Activated naive CD8-positive, alpha-beta T cell treated with anti-CD3 and anti-CD28 coated beads, Interleukin-2, amount 50 U/mL, for 24 hours (primary cell): ENCODE measurements at regions not wholly inside any gene's neighbourhood (a gene's known extent, or its start where the extent isn't known, plus 50 kb on each side); places are given as distances from the start of the nearest gene placed in this dataset.
"Not testable (repeated sequence)": the region's sequence is repeated elsewhere in the genome, so short reads cannot be mapped to it uniquely, and the experiment has no call there.

Experiments used
- ATAC-seq: fragments of 150-1000 bp; cut with Tn5 transposase; one replicate; pipeline ENCODE4 v1.10.0; 2021
- DNase-seq: peaks from one replicate; pipeline ENCODE4 v3.0.0; 2021
- H3K27ac Mint-ChIP-seq: one replicate; pipeline ENCODE4 v1.8.0; 2021; ENCODE audit warnings: mild to moderate bottlenecking, mixed read lengths
- H3K27me3 Mint-ChIP-seq: one replicate; pipeline ENCODE4 v1.8.0; 2021; ENCODE audit warnings: mixed read lengths
- H3K36me3 Mint-ChIP-seq: one replicate; pipeline ENCODE4 v1.8.0; 2021; ENCODE audit warnings: low read depth, mixed read lengths
- H3K4me1 Mint-ChIP-seq: one replicate; pipeline ENCODE4 v1.8.0; 2021; ENCODE audit warnings: mixed read lengths
- H3K4me3 Mint-ChIP-seq: one replicate; pipeline ENCODE4 v1.8.0; 2021; ENCODE audit warnings: mild to moderate bottlenecking, moderate library complexity, mixed read lengths
- H3K9me3 Mint-ChIP-seq: one replicate; pipeline ENCODE4 v1.8.0; 2021; ENCODE audit warnings: mixed read lengths

GRCh38 chr11:105389952-105390351 is 219.9 kb upstream of the GRIA4 start:
- no peak for DNase-seq
- peaks cover 3% of the 10 kb centered on the region for H3K27me3 Mint-ChIP-seq
- no peak overlapping the region for H3K4me3 Mint-ChIP-seq
- no peak for ATAC-seq
- H3K27ac Mint-ChIP-seq, result no peak overlapping the region
- no peaks in the 10 kb centered on the region for H3K4me1 Mint-ChIP-seq
- H3K36me3 Mint-ChIP-seq, result no peaks in the 10 kb centered on the region
- no peaks in the 10 kb centered on the region for H3K9me3 Mint-ChIP-seq

GRCh38 chr11:105388006-105388405 is 221.9 kb upstream of the GRIA4 start:
- H3K4me1 Mint-ChIP-seq, result no peaks in the 10 kb centered on the region
- no peaks in the 10 kb centered on the region for H3K36me3 Mint-ChIP-seq
- peaks cover 3% of the 10 kb centered on the region for H3K27me3 Mint-ChIP-seq
- no peak overlapping the region for H3K27ac Mint-ChIP-seq
- no peak overlapping the region for H3K4me3 Mint-ChIP-seq
- DNase-seq (no peak), ATAC-seq (no peak)
- no peaks in the 10 kb centered on the region for H3K9me3 Mint-ChIP-seq

DNA sequence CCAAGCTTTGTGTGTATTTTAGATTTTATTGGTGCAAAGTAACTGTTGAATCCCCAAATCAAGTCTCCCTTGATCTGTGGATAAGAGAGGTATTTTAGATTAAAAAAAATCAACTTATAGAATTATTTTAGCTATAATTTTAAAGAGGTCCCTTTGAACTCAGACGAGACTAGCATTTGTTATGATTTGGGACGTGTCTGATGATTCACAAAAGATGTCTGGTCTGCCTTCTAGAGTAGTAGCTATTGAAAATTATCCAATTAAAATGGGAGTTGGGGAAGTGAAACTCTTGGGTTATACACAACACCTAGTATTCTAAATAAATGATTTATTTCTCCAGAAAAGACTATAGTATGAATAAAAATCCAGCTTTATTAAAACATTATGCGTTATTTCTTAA is 227.9 kb upstream of the GRIA4 start:
- H3K4me1 Mint-ChIP-seq, result no peaks in the 10 kb centered on the region
- ATAC-seq (no peak), DNase-seq (no peak)
- no peak overlapping the region for H3K27ac Mint-ChIP-seq
- no peaks in the 10 kb centered on the region for H3K9me3 Mint-ChIP-seq
- H3K36me3 Mint-ChIP-seq, result no peaks in the 10 kb centered on the region
- no peaks in the 10 kb centered on the region for H3K27me3 Mint-ChIP-seq
- no peak overlapping the region for H3K4me3 Mint-ChIP-seq

GRCh38 chr11:105377870-105378269 is 232.0 kb upstream of the GRIA4 start:
- Mint-ChIP-seq H3K4me1 (no peaks in the 10 kb centered on the region), H3K36me3 (no peaks in the 10 kb centered on the region), H3K4me3 (no peak overlapping the region), H3K27me3 (no peaks in the 10 kb centered on the region), H3K9me3 (no peaks in the 10 kb centered on the region), H3K27ac (no peak overlapping the region)
- DNase-seq (no peak), ATAC-seq (no peak)

- Mint-ChIP-seq H3K4me1 (no peaks in the 10 kb centered on the region), H3K9me3 (no peaks in the 10 kb centered on the region), H3K27me3 (no peaks in the 10 kb centered on the region), H3K36me3 (no peaks in the 10 kb centered on the region), H3K27ac (no peak overlapping the region), H3K4me3 (no peak overlapping the region)
- DNase-seq (no peak), ATAC-seq (no peak)
Measured at GRCh38 chr11:105372206-105372605, 232.6 kb upstream of the CARD18 start.

DNA sequence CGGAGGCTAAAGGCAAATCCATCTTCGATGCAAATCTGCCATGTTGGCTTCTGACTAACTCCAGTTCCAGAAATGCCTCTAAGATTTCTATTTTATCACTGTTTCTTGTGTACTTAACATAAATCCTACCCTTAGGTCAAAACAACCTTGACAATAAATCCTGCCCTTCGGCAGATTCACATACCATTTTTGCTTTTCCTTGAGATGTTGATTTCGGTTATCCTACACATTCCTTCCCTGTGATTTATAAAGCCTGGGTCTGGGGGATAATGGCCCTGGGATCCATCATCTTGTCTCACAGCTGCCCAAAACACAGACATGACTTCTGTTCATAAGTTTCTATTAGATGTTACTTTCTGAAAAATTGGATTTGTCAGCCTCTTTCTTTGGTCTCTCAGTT is 231.7 kb upstream of the CARD18 start:
- H3K27ac Mint-ChIP-seq, result no peak overlapping the region
- H3K4me1 Mint-ChIP-seq, result no peaks in the 10 kb centered on the region
- ATAC-seq, result no peak
- no peak for DNase-seq
- H3K27me3 Mint-ChIP-seq, result peaks cover 3% of the 10 kb centered on the region
- H3K36me3 Mint-ChIP-seq, result no peaks in the 10 kb centered on the region
- H3K4me3 Mint-ChIP-seq, result no peak overlapping the region
- no peaks in the 10 kb centered on the region for H3K9me3 Mint-ChIP-seq

- no peak for ATAC-seq
- Mint-ChIP-seq H3K9me3 (no peaks in the 10 kb centered on the region), H3K36me3 (no peaks in the 10 kb centered on the region), H3K27me3 (peaks cover 5% of the 10 kb centered on the region), H3K4me1 (no peaks in the 10 kb centered on the region), H3K4me3 (no peak overlapping the region), H3K27ac (no peak overlapping the region)
- no peak for DNase-seq
Measured at GRCh38 chr11:105368711-105369110, 229.1 kb upstream of the CARD18 start.

- H3K27ac Mint-ChIP-seq, result no peak overlapping the region
- no peaks in the 10 kb centered on the region for H3K4me1 Mint-ChIP-seq
- no peaks in the 10 kb centered on the region for H3K36me3 Mint-ChIP-seq
- no peak for ATAC-seq
- H3K4me3 Mint-ChIP-seq, result no peak overlapping the region
- no peak for DNase-seq
- H3K9me3 Mint-ChIP-seq, result no peaks in the 10 kb centered on the region
- peaks cover 8% of the 10 kb centered on the region for H3K27me3 Mint-ChIP-seq
Measured at GRCh38 chr11:105367129-105367528, 227.6 kb upstream of the CARD18 start.

- Mint-ChIP-seq H3K4me1 (no peaks in the 10 kb centered on the region), H3K9me3 (no peaks in the 10 kb centered on the region), H3K27ac (no peak overlapping the region), H3K4me3 (no peak overlapping the region), H3K27me3 (peaks cover 15% of the 10 kb centered on the region), H3K36me3 (no peaks in the 10 kb centered on the region)
- ATAC-seq (no peak), DNase-seq (no peak)
Measured at GRCh38 chr11:105361651-105362050, 222.1 kb upstream of the CARD18 start.

DNA sequence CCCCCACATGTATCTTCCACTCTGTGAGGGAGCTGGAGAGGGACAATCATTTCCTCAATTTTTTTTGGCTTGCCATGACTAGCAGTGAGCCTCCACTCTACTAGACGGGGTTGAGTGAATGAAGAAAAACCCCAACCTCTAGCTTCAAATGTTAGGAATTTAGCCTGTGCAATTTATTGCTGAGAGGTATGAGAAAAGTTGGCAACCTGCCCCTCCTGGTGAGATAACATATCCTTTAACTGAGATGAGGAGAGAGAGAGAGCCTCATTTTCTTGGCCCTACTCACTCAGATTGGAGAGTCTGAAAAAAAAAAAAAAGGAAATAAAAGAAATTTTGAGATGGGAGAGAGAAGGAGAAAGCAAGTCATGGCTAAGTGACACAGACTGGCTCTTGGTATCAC is 218.2 kb upstream of the CARD18 start:
- ATAC-seq (no peak), DNase-seq (no peak)
- no peaks in the 10 kb centered on the region for H3K36me3 Mint-ChIP-seq
- H3K27me3 Mint-ChIP-seq, result peaks cover 10% of the 10 kb centered on the region
- H3K27ac Mint-ChIP-seq, result no peak overlapping the region
- no peaks in the 10 kb centered on the region for H3K9me3 Mint-ChIP-seq
- H3K4me3 Mint-ChIP-seq, result no peak overlapping the region
- no peaks in the 10 kb centered on the region for H3K4me1 Mint-ChIP-seq

GRCh38 chr11:105357146-105357545 is 217.6 kb upstream of the CARD18 start:
- Mint-ChIP-seq H3K4me1 (no peaks in the 10 kb centered on the region), H3K4me3 (no peak overlapping the region), H3K27ac (no peak overlapping the region), H3K36me3 (no peaks in the 10 kb centered on the region), H3K9me3 (no peaks in the 10 kb centered on the region), H3K27me3 (peaks cover 10% of the 10 kb centered on the region)
- ATAC-seq (no peak), DNase-seq (no peak)

GRCh38 chr11:105349867-105350266 is 210.3 kb upstream of the CARD18 start:
- ATAC-seq, H3K27ac Mint-ChIP-seq: not testable (repeated sequence)

DNA sequence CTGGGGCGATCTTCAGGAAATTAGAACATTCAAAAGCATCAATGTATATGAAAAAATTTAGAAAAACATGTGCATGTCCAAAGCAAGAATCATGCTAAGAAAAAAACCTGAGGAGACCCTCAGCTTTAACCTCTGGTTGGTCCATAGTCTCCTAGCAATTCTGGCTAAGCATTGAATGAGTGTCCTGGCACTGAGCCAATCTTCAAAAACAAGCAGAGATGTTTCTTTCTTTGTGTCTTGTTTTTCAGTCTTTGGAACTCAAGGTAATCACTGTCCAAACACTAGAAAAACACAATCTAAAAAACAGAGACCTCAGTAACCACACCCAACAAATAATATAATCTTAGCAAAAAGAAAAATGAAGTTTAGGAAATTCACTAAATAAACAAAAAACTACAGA is 205.4 kb upstream of the CARD18 start:
- DNase-seq (no peak), ATAC-seq (no peak)
- H3K4me3 Mint-ChIP-seq, result no peak overlapping the region
- H3K36me3 Mint-ChIP-seq, result no peaks in the 10 kb centered on the region
- H3K27ac Mint-ChIP-seq, result no peak overlapping the region
- no peaks in the 10 kb centered on the region for H3K4me1 Mint-ChIP-seq
- peaks cover 8% of the 10 kb centered on the region for H3K9me3 Mint-ChIP-seq
- H3K27me3 Mint-ChIP-seq, result no peaks in the 10 kb centered on the region

More at GRCh38 chr11:105349867-105350266, 210.3 kb upstream of the CARD18 start:
- not testable (repeated sequence) for H3K27me3 Mint-ChIP-seq, H3K4me1 Mint-ChIP-seq, DNase-seq, H3K36me3 Mint-ChIP-seq, H3K4me3 Mint-ChIP-seq
- peaks cover 16% of the 10 kb centered on the region for H3K9me3 Mint-ChIP-seq

DNA sequence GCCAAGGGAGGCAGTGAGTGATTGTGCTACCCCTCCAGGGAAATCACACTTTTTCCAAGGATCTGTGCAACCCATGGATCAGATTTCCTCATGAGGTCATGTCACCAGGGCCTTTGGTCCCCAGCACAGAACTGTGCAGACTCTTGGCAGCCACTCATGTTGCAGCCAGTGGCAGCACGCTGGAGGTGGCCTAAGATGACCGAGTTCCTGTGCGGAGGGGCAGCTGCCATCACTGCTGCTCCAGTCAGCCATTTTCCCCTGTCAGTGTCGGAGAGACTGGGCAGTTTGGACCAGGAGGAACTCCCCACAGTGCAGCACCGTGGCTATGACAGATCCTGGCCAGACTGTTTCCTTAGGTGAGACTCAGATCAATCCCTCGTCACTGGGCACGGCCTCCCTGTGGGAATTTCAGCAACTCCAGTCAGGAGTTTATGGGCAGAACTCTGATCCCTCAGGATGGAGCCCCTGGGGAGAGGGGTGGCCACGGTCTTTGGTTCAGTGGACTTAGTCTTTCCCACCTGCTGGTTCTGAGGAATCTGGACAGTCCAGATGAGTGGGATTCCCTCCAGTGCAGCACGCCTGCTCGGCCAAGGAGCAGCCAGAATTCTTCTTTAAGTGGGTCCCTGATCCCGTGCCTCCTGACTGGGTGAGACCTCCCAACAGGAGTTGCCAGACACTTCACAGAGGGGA is 194.6 kb upstream of the CARD18 start:
- Mint-ChIP-seq H3K36me3 (no peaks in the 10 kb centered on the region), H3K4me1 (no peaks in the 10 kb centered on the region), H3K27ac (no peak overlapping the region), H3K4me3 (no peak overlapping the region), H3K27me3 (no peaks in the 10 kb centered on the region), H3K9me3 (peaks cover 6% of the 10 kb centered on the region)
- no peak for ATAC-seq
- DNase-seq, result no peak

DNA sequence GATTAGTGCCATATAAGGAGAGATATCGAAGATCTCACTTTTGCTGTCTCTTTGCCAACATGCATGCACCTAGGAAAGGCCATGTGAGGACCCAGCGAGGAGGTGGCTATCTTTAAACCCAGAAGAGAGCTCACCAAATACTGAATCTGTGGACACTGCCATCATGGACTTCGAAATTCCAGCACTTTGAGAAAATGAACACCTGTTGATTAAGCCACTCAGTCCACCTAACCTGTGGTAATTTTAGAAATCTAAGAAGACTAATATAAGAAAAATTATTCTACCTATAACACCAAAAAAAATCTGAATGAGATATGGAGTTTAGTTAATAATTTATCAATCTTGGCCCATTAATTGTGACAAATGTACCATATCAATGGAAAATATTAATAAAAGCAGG is 193.6 kb upstream of the CARD18 start:
- Mint-ChIP-seq H3K9me3 (peaks cover 6% of the 10 kb centered on the region), H3K27ac (no peak overlapping the region), H3K4me3 (no peak overlapping the region), H3K4me1 (no peaks in the 10 kb centered on the region), H3K36me3 (no peaks in the 10 kb centered on the region), H3K27me3 (no peaks in the 10 kb centered on the region)
- ATAC-seq, result no peak
- no peak for DNase-seq

DNA sequence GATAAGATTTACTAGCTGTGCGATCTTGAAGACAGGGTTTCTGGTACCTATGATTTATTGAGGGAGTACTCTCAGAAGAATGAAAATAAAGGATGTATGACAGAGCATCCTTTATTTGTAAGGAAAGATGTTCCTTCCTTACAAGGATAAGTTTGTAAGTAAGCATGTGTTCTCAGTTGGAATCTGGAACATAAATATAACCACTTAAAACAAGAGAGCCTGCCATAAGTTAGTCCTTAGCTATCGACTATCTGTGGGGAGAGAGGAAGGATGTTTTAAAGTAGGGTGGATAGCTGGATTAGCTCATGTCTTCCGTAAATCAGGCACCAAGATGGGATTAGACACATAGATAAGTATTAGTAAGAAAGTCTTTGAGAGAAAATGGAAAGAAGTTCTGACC is 192.6 kb upstream of the CARD18 start:
- no peak for DNase-seq
- no peak for ATAC-seq

More for the DNA sequence above, 192.6 kb upstream of the CARD18 start:
- Mint-ChIP-seq H3K27ac (no peak overlapping the region), H3K27me3 (no peaks in the 10 kb centered on the region), H3K9me3 (peaks cover 6% of the 10 kb centered on the region), H3K36me3 (no peaks in the 10 kb centered on the region), H3K4me3 (no peak overlapping the region), H3K4me1 (no peaks in the 10 kb centered on the region)
